Keratinocyte (primary cell): ENCODE measurements at regions not wholly inside any gene's neighbourhood (a gene's known extent, or its start where the extent isn't known, plus 50 kb on each side); places are given as distances from the start of the nearest gene placed in this dataset.
A peak's percentile ranks its signal among the peaks of the same experiment; 100 is the strongest.

Experiments used
- DNase-seq: peaks from one replicate; pipeline ENCODE4 v3.0.0-alpha.2; 2011; ENCODE audit warnings: low read depth, missing footprints, low spot score
- FAIRE-seq: peaks from 2 replicates; lab custom pipeline; 2011; peaks lifted over from hg19 to GRCh38; lab: Jason Lieb, UNC
- H2AFZ ChIP-seq: 2 replicates; pipeline ENCODE4 v1.6.0; 2012; ENCODE audit warnings: low read length, control low read depth, inconsistent platforms; ENCODE audit not compliant: control insufficient read depth
- H3K27ac ChIP-seq: 2 replicates; pipeline ENCODE4 v1.5.1; 2011; ENCODE audit warnings: low read length; ENCODE audit not compliant: control insufficient read depth, insufficient read depth
- H3K27me3 ChIP-seq: 3 replicates; pipeline ENCODE4 v1.6.0; 2011; ENCODE audit warnings: low read length; ENCODE audit not compliant: control insufficient read depth, insufficient read depth; ENCODE audit errors: extremely low read depth
- H3K36me3 ChIP-seq, 2 experiments: 2 replicates in 1 of 2; 3 replicates in 1 of 2; pipeline ENCODE4 v1.5.1; 2011; ENCODE audit warnings: low read length in 2 of 2, mild to moderate bottlenecking in 1 of 2; ENCODE audit not compliant: control insufficient read depth in 2 of 2, insufficient read depth in 2 of 2; ENCODE audit errors: extremely low read depth in 1 of 2
- H3K4me1 ChIP-seq: 3 replicates; pipeline ENCODE4 v1.5.1; 2011; ENCODE audit warnings: low read length; ENCODE audit not compliant: control insufficient read depth, insufficient read depth; ENCODE audit errors: extremely low read depth
- H3K4me2 ChIP-seq: 3 replicates; pipeline ENCODE4 v1.6.0; 2011; ENCODE audit warnings: low read depth, low read length; ENCODE audit not compliant: control insufficient read depth, insufficient read depth; ENCODE audit errors: extremely low read depth
- H3K4me3 ChIP-seq, 3 experiments: fragments of 200-600 bp in 1 of 3; sonication (generic) in 1 of 3; 2 replicates in 2 of 3; 3 replicates in 1 of 3; pipeline ENCODE4 v1.5.1; 2011 to 2016; ENCODE audit warnings: low read length in 3 of 3, mild to moderate bottlenecking in 3 of 3, control low read depth in 2 of 3, inconsistent platforms in 1 of 3, low read depth in 1 of 3, mixed read lengths in 1 of 3, mixed run types in 1 of 3, moderate library complexity in 1 of 3; ENCODE audit not compliant: control insufficient read depth in 2 of 3, insufficient read depth in 2 of 3; ENCODE audit errors: extremely low read depth in 1 of 3
- H3K79me2 ChIP-seq: 2 replicates; pipeline ENCODE4 v1.6.0; 2012; ENCODE audit warnings: low read length; ENCODE audit not compliant: control insufficient read depth, insufficient read depth
- H3K9ac ChIP-seq: 3 replicates; pipeline ENCODE4 v1.6.0; 2011; ENCODE audit warnings: low read length; ENCODE audit not compliant: control insufficient read depth, insufficient read depth; ENCODE audit errors: extremely low read depth
- H3K9me1 ChIP-seq: 3 replicates; pipeline ENCODE4 v1.6.0; 2011; ENCODE audit warnings: low read length; ENCODE audit not compliant: control insufficient read depth, insufficient read depth; ENCODE audit errors: extremely low read depth
- H3K9me3 ChIP-seq: 2 replicates; pipeline ENCODE4 v1.5.1; 2012; ENCODE audit warnings: low read depth, low read length; ENCODE audit not compliant: control insufficient read depth
- H4K20me1 ChIP-seq: 3 replicates; pipeline ENCODE4 v1.6.0; 2011; ENCODE audit warnings: low read length; ENCODE audit not compliant: control insufficient read depth, insufficient read depth; ENCODE audit errors: extremely low read depth
- CTCF ChIP-seq, 3 experiments: IDR thresholded peaks in 1 of 3; conservative IDR thresholded peaks in 1 of 3; optimal IDR thresholded peaks in 1 of 3; 2 replicates in 2 of 3; 3 replicates in 1 of 3; pipeline versions ENCODE3 to v1.5.1; 2011; ENCODE audit warnings: low read length in 3 of 3, mild to moderate bottlenecking in 3 of 3, moderate library complexity in 2 of 3, control low read depth in 1 of 3, inconsistent platforms in 1 of 3; ENCODE audit not compliant: insufficient read depth in 2 of 3; ENCODE audit errors: extremely low read depth in 1 of 3
- EZH2 ChIP-seq: IDR thresholded peaks from one replicate; pipeline ENCODE4 v1.6.1; 2012; ENCODE audit warnings: inconsistent platforms, mild to moderate bottlenecking, low read length, moderate library complexity
- dilution Hi-C: fragments of 300-500 bp; cut with MboI; formaldehyde crosslinking; loops from one replicate; pipeline ENCODE4 v1.7.0; 2020; ENCODE audit warnings: low sequenced_read_pairs; ENCODE audit not compliant: extremely low pct_ligation_motif_present

- H3K4me2 ChIP-seq: no peak overlapping the region
- H2AFZ ChIP-seq: no peak overlapping the region
- FAIRE-seq (no peak), DNase-seq (no peak)
- H3K27ac ChIP-seq: no peak overlapping the region
- TF ChIP-seq CTCF (optimal IDR thresholded peaks at IDR 0.05 in 1 of 3, IDR thresholded peaks at IDR 0.05 in 1 of 3, conservative IDR thresholded peaks at IDR 0.05 in 1 of 3; ENCODE audit: extremely low read depth in 1 of 3, insufficient read depth in 2 of 3, low read length in 3 of 3): no peak
- TF ChIP-seq EZH2: no peak
- peaks cover 13% of the 10 kb centered on the region for H3K4me1 ChIP-seq
- no peaks in the 10 kb centered on the region for H4K20me1 ChIP-seq
- dilution Hi-C loops: no loop called here
- no peaks in the 10 kb centered on the region for H3K79me2 ChIP-seq
- no peak overlapping the region for H3K9ac ChIP-seq
- no peak overlapping the region for H3K4me3 ChIP-seq
- no peaks in the 10 kb centered on the region for H3K9me3 ChIP-seq
- no peaks in the 10 kb centered on the region for H3K27me3 ChIP-seq
- H3K9me1 ChIP-seq: no peaks in the 10 kb centered on the region
- no peaks in the 10 kb centered on the region for H3K36me3 ChIP-seq
Observed at GRCh38 chrX:19172741-19173140, 50.5 kb upstream of the ADGRG2 start.

GRCh38 chrX:19174401-19175025, 52.2 kb upstream of the ADGRG2 start:
- Histone ChIP-seq H4K20me1 (no peaks in the 10 kb centered on the region), H3K27me3 (no peaks in the 10 kb centered on the region), H3K36me3 (no peaks in the 10 kb centered on the region), H2AFZ (peak overlapping the region; percentile 35), H3K27ac (peak overlapping the region; percentile 17), H3K4me2 (peak overlapping the region; percentile 43), H3K9me1 (no peaks in the 10 kb centered on the region), H3K9me3 (no peaks in the 10 kb centered on the region), H3K4me3 (no peak overlapping the region), H3K4me1 (peaks cover 13% of the 10 kb centered on the region), H3K79me2 (no peaks in the 10 kb centered on the region), H3K9ac (no peak overlapping the region)
- DNase-seq (no peak), FAIRE-seq (peak; percentile 83)
- dilution Hi-C loops: no loop called here
- TF ChIP-seq CTCF (optimal IDR thresholded peaks at IDR 0.05 in 1 of 3, IDR thresholded peaks at IDR 0.05 in 1 of 3, conservative IDR thresholded peaks at IDR 0.05 in 1 of 3; ENCODE audit: extremely low read depth in 1 of 3, insufficient read depth in 2 of 3, low read length in 3 of 3) (no peak), EZH2 (no peak)
